ENCODE measurements at regions not wholly inside any gene's neighbourhood (a gene's known extent, or its start where the extent isn't known, plus 50 kb on each side); places are given as distances from the start of the nearest gene placed in this dataset.

DNA sequence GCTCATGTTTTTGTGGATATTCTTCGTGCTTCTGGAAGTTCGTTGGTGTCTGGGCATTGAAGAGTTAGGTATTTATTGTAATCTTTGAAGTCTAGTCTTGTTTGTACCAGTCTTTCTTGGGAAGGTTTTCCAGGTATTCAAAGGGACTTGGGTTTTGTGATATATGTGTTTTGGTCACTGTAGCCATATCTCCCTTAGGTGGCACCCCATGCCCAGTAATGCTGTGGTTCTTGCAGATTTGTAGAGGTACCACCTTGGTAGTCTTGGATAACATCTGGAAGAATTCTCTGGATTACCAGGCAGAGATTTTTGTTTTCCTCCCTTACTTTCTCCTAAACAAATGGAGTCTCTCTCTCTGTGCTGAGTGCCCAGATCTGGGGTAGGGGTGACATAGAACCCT is 184.1 kb downstream of the TEX13C start:
- TF ChIP-seq ZNF747 (tag by site-specific recombination; IDR thresholded peaks at IDR 0.05) (no peak), ZNF623 (tag by site-specific recombination; IDR thresholded peaks at IDR 0.05) (no peak), ZNF311 (tag by site-specific recombination; IDR thresholded peaks at IDR 0.05; ENCODE audit: borderline replicate concordance) (no peak), ZNF175 (tag by site-specific recombination; IDR thresholded peaks at IDR 0.05) (no peak), ZNF174 (tag by site-specific recombination; IDR thresholded peaks at IDR 0.05) (no peak), ZBTB7A (tag by site-specific recombination; IDR thresholded peaks at IDR 0.05; ENCODE audit: low read depth) (no peak)
- TF ChIP-seq, protein P1, sequence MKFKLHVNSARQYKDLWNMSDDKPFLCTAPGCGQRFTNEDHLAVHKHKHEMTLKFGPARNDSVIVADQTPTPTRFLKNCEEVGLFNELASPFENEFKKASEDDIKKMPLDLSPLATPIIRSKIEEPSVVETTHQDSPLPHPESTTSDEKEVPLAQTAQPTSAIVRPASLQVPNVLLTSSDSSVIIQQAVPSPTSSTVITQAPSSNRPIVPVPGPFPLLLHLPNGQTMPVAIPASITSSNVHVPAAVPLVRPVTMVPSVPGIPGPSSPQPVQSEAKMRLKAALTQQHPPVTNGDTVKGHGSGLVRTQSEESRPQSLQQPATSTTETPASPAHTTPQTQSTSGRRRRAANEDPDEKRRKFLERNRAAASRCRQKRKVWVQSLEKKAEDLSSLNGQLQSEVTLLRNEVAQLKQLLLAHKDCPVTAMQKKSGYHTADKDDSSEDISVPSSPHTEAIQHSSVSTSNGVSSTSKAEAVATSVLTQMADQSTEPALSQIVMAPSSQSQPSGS (tag by site-specific recombination; IDR thresholded peaks at IDR 0.05; ENCODE audit: low read depth), result no peak
- TF ChIP-seq, protein P2, sequence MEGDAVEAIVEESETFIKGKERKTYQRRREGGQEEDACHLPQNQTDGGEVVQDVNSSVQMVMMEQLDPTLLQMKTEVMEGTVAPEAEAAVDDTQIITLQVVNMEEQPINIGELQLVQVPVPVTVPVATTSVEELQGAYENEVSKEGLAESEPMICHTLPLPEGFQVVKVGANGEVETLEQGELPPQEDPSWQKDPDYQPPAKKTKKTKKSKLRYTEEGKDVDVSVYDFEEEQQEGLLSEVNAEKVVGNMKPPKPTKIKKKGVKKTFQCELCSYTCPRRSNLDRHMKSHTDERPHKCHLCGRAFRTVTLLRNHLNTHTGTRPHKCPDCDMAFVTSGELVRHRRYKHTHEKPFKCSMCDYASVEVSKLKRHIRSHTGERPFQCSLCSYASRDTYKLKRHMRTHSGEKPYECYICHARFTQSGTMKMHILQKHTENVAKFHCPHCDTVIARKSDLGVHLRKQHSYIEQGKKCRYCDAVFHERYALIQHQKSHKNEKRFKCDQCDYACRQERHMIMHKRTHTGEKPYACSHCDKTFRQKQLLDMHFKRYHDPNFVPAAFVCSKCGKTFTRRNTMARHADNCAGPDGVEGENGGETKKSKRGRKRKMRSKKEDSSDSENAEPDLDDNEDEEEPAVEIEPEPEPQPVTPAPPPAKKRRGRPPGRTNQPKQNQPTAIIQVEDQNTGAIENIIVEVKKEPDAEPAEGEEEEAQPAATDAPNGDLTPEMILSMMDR (tag by site-specific recombination; IDR thresholded peaks at IDR 0.05), result no peak
- TF ChIP-seq, protein P3, sequence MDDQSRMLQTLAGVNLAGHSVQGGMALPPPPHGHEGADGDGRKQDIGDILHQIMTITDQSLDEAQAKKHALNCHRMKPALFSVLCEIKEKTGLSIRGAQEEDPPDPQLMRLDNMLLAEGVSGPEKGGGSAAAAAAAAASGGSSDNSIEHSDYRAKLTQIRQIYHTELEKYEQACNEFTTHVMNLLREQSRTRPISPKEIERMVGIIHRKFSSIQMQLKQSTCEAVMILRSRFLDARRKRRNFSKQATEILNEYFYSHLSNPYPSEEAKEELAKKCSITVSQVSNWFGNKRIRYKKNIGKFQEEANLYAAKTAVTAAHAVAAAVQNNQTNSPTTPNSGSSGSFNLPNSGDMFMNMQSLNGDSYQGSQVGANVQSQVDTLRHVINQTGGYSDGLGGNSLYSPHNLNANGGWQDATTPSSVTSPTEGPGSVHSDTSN (CRISPR knock-in tag; IDR thresholded peaks at IDR 0.05), result no peak
